GM12878 (cell line): ENCODE measurements at regions not wholly inside any gene's neighbourhood (a gene's known extent, or its start where the extent isn't known, plus 50 kb on each side); places are given as distances from the start of the nearest gene placed in this dataset.

ENCODE experiments used
- ATAC-seq: fragments of 200-7000 bp; cut with Tn5 transposase; 3 replicates; pipeline ENCODE4 v1.9.1; 2020; ENCODE audit warnings: mild to moderate bottlenecking, moderate library complexity
- BruUV-seq: library from RNA; stranded (reverse); fragments of 400-500 nt; replicated peaks from 2 replicates; lab custom pipeline; 2021; lab: Mats Ljungman, UMichigan
- CTCF ChIA-PET: fragments of 300-600 bp; sonication (Branson Sonifier 250); formaldehyde crosslinking; extraction: SDS; loops from one replicate; lab custom pipeline; 2021; ENCODE audit warnings: inconsistent platforms; lab: Yijun Ruan, JAX
- POLR2A ChIA-PET: fragments of 350-600 bp; formaldehyde crosslinking; extraction: SDS; loops from one replicate; lab custom pipeline; 2021; ENCODE audit warnings: inconsistent platforms; lab: Charles Lee
- RAD21 ChIA-PET: fragments of 300-600 bp; sonication (Branson Sonifier 250); formaldehyde crosslinking; loops from one replicate; lab custom pipeline; 2023; ENCODE audit warnings: antibody characterized with exemption; ENCODE audit not compliant: unreplicated experiment; lab: Charles Lee
- SMC1A ChIA-PET: fragments of 300-600 bp; sonication (Branson Sonifier 250); formaldehyde crosslinking; loops from one replicate; lab custom pipeline; 2023; ENCODE audit not compliant: unreplicated experiment, uncharacterized antibody; lab: Charles Lee
- DNase-seq: peaks from one replicate; pipeline ENCODE4 v3.0.0-alpha.2; 2011; ENCODE audit warnings: low read depth, low spot score
- FAIRE-seq: peaks from 3 replicates; lab custom pipeline; 2011; peaks lifted over from hg19 to GRCh38; lab: Jason Lieb, UNC
- H2AFZ ChIP-seq: 2 replicates; pipeline ENCODE4 v1.6.0; 2011; ENCODE audit warnings: low read depth, low read length, control low read depth; ENCODE audit not compliant: control insufficient read depth
- H3K27ac ChIP-seq: 2 replicates; pipeline ENCODE4 v1.5.1; 2011; ENCODE audit warnings: control low read depth; ENCODE audit not compliant: control insufficient read depth, insufficient read depth
- H3K27me3 ChIP-seq, 2 experiments: replicated peaks in 1 of 2; 2 replicates each; pipeline versions ENCODE4 v1.6.0 to v1.6.1; 2011; ENCODE audit warnings: low read length in 1 of 2; ENCODE audit not compliant: control insufficient read depth in 2 of 2, insufficient read depth in 2 of 2
- H3K36me3 ChIP-seq, 2 experiments: 2 replicates each; pipeline ENCODE4 v1.5.1; 2011; ENCODE audit warnings: low read length in 1 of 2; ENCODE audit not compliant: control insufficient read depth in 2 of 2, insufficient read depth in 2 of 2
- H3K4me1 ChIP-seq: 2 replicates; pipeline ENCODE4 v1.6.1; 2011; ENCODE audit warnings: mild to moderate bottlenecking, low read length, moderate library complexity, mixed read lengths; ENCODE audit not compliant: control insufficient read depth, insufficient read depth
- H3K4me2 ChIP-seq: 2 replicates; pipeline ENCODE4 v1.6.0; 2011; ENCODE audit warnings: control low read depth; ENCODE audit not compliant: control insufficient read depth, insufficient read depth
- H3K4me3 ChIP-seq: fragments of 200-600 bp; sonication (generic); 2 replicates; pipeline ENCODE4 v1.5.1; 2016
- H3K79me2 ChIP-seq: 2 replicates; pipeline ENCODE4 v1.6.0; 2011; ENCODE audit warnings: low read length; ENCODE audit not compliant: control insufficient read depth, insufficient read depth
- H3K9ac ChIP-seq: 2 replicates; pipeline ENCODE4 v1.8.0; 2011; ENCODE audit warnings: low read length, control low read depth, mixed read lengths; ENCODE audit not compliant: control insufficient read depth, insufficient read depth
- H3K9me3 ChIP-seq: replicated peaks from 3 replicates; pipeline ENCODE4 v1.5.1; 2011; ENCODE audit warnings: mild to moderate bottlenecking, low read length; ENCODE audit not compliant: control insufficient read depth, insufficient read depth
- H4K20me1 ChIP-seq: 2 replicates; pipeline ENCODE4 v1.6.0; 2011; ENCODE audit not compliant: control insufficient read depth, insufficient read depth
- CBX5 ChIP-seq: sonication (generic); IDR thresholded peaks from 2 replicates; pipeline ENCODE4 v1.6.1; 2016; ENCODE audit warnings: low read depth, moderate library complexity, mild to moderate bottlenecking, inconsistent platforms
- IKZF2 ChIP-seq, 2 experiments: fragments of 450-650 bp; IDR thresholded peaks; 2 replicates each; pipeline ENCODE4 v1.6.1; 2017; ENCODE audit warnings: mild to moderate bottlenecking in 2 of 2, moderate library complexity in 2 of 2
- KAT2A ChIP-seq: conservative IDR thresholded peaks from 2 replicates; pipeline ENCODE4 v1.6.1; 2011; ENCODE audit warnings: low read depth, low read length; ENCODE audit not compliant: control insufficient read depth
- LARP7 ChIP-seq: fragments of 450-650 bp; IDR thresholded peaks from 2 replicates; pipeline ENCODE4 v1.6.1; 2017; ENCODE audit warnings: mild to moderate bottlenecking
- MYC ChIP-seq: IDR thresholded peaks from 2 replicates; pipeline ENCODE4 v1.6.1; 2011; ENCODE audit warnings: mild to moderate bottlenecking, low read length, moderate library complexity, inconsistent platforms; ENCODE audit not compliant: insufficient read depth, insufficient replicate concordance, insufficient read length, severe bottlenecking
- NFXL1 ChIP-seq: fragments of 450-650 bp; IDR thresholded peaks from 2 replicates; pipeline ENCODE4 v1.6.1; 2017; ENCODE audit warnings: antibody characterized with exemption, mild to moderate bottlenecking, borderline replicate concordance
- NR2C2 ChIP-seq: IDR thresholded peaks from 2 replicates; pipeline ENCODE4 v1.6.1; 2011; ENCODE audit warnings: borderline replicate concordance, low read depth; ENCODE audit not compliant: control insufficient read depth, insufficient read length
- RFX5 ChIP-seq: IDR thresholded peaks from 2 replicates; pipeline ENCODE4 v1.6.1; 2011; ENCODE audit warnings: low read depth, low read length, improper control_type of control experiment
- SREBF1 ChIP-seq: IDR thresholded peaks from 2 replicates; pipeline ENCODE4 v1.6.1; 2012; ENCODE audit warnings: mild to moderate bottlenecking, low read length
- SUPT20H ChIP-seq: IDR thresholded peaks from 2 replicates; pipeline ENCODE4 v1.6.1; 2011; ENCODE audit warnings: low read depth, mild to moderate bottlenecking, low read length, moderate library complexity, borderline replicate concordance; ENCODE audit not compliant: control insufficient read depth
- ZSCAN29 ChIP-seq: fragments of 450-650 bp; IDR thresholded peaks from 2 replicates; pipeline ENCODE4 v1.6.1; 2017; ENCODE audit warnings: mild to moderate bottlenecking, moderate library complexity
- WGBS: methylation state at CpG from one replicate; pipeline ENCODE4 v1.1.6; 2016; ENCODE audit warnings: low lambda C conversion rate; ENCODE audit not compliant: insufficient replicate concordance, insufficient coverage; ENCODE audit errors: missing lambda C conversion rate; 5-methylcytosine and 5-hydroxymethylcytosine counted together
- in situ Hi-C: fragments of 300-500 bp; cut with MboI; formaldehyde crosslinking; loops from 9 replicates; pipeline ENCODE4 v1.14.3; 2018; ENCODE audit warnings: mixed read lengths
- intact Hi-C: fragments of 100-400 bp; cut with micrococcal nuclease; formaldehyde crosslinking; loops from one replicate; pipeline ENCODE4 v1.14.2; 2022; ENCODE audit not compliant: unreplicated experiment
- TF ChIP-seq, protein P1 (sequence below): IDR thresholded peaks from 2 replicates; pipeline ENCODE4 v1.6.1; 2011; ENCODE audit warnings: mild to moderate bottlenecking, low read depth, low read length, moderate library complexity; ENCODE audit not compliant: insufficient replicate concordance
- TF ChIP-seq, protein P2 (sequence below): fragments of 450-650 bp; IDR thresholded peaks from 2 replicates; pipeline ENCODE4 v1.6.1; 2017; ENCODE audit warnings: antibody characterized with exemption, mild to moderate bottlenecking, moderate library complexity

DNA sequence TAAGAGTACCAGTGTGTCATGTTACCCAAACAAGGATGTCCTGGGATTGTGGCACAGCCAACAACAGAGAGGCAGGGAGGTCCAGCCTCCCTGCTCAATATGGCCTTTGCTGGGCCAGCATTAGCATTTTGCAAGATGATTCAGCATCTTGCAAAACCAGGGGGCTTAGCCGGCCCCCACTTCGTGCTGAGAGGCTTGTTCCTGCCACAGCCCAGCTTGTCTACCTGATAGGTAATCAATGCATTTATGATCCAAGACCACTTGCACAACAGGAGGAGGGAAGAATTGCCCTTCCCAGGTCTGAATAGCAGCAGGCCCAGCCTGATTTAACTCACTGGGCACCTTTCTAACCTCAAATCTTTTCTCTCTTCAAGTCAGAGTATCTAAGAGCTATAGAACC lies 189.0 kb upstream of the SYT13 start:
- no peak overlapping the region for H2AFZ ChIP-seq
- ChIA-PET POLR2A (no interaction called here), SMC1A (no interaction called here), RAD21 (no interaction called here), CTCF (interaction anchor here (0.7 kb wide), 1 partner anchor 31 kb away, joined by 3 read pairs; no protein-coding TSS in a partner anchor)
- in situ Hi-C loops (no loop called here), intact Hi-C loops (no loop called here)
- WGBS: 14% methylated on average over 2 of the region's 2 CpGs
- no peak for TF ChIP-seq MYC
- TF ChIP-seq CBX5: no peak
- no peak for TF ChIP-seq NR2C2
- TF ChIP-seq NFXL1: no peak
- no peak for TF ChIP-seq SREBF1
- no peak for TF ChIP-seq RFX5
- TF ChIP-seq, protein P1, sequence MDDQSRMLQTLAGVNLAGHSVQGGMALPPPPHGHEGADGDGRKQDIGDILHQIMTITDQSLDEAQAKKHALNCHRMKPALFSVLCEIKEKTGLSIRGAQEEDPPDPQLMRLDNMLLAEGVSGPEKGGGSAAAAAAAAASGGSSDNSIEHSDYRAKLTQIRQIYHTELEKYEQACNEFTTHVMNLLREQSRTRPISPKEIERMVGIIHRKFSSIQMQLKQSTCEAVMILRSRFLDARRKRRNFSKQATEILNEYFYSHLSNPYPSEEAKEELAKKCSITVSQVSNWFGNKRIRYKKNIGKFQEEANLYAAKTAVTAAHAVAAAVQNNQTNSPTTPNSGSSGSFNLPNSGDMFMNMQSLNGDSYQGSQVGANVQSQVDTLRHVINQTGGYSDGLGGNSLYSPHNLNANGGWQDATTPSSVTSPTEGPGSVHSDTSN: no peak
- no peak for TF ChIP-seq ZSCAN29
- TF ChIP-seq LARP7: no peak
- TF ChIP-seq IKZF2 (IDR thresholded peaks at IDR 0.05): no peak
- TF ChIP-seq, protein P2, sequence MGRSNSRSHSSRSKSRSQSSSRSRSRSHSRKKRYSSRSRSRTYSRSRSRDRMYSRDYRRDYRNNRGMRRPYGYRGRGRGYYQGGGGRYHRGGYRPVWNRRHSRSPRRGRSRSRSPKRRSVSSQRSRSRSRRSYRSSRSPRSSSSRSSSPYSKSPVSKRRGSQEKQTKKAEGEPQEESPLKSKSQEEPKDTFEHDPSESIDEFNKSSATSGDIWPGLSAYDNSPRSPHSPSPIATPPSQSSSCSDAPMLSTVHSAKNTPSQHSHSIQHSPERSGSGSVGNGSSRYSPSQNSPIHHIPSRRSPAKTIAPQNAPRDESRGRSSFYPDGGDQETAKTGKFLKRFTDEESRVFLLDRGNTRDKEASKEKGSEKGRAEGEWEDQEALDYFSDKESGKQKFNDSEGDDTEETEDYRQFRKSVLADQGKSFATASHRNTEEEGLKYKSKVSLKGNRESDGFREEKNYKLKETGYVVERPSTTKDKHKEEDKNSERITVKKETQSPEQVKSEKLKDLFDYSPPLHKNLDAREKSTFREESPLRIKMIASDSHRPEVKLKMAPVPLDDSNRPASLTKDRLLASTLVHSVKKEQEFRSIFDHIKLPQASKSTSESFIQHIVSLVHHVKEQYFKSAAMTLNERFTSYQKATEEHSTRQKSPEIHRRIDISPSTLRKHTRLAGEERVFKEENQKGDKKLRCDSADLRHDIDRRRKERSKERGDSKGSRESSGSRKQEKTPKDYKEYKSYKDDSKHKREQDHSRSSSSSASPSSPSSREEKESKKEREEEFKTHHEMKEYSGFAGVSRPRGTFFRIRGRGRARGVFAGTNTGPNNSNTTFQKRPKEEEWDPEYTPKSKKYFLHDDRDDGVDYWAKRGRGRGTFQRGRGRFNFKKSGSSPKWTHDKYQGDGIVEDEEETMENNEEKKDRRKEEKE: no peak
- no peak for TF ChIP-seq KAT2A
- TF ChIP-seq SUPT20H: no peak
- no peak for FAIRE-seq
- no peak for DNase-seq
- ATAC-seq: no peak
- BruUV-seq: no TSS peak
- H3K79me2 ChIP-seq: no peaks in the 10 kb centered on the region
- H3K9ac ChIP-seq: no peak overlapping the region
- H3K4me2 ChIP-seq: no peak overlapping the region
- no peak overlapping the region for H3K4me3 ChIP-seq
- no peaks in the 10 kb centered on the region for H3K9me3 ChIP-seq
- H3K27me3 ChIP-seq: peaks cover 0 to 2% of the 10 kb centered on the region in 2 experiments; a peak in 3 of 4 replicates
- H4K20me1 ChIP-seq: no peaks in the 10 kb centered on the region
- no peak overlapping the region for H3K27ac ChIP-seq
- no peaks in the 10 kb centered on the region for H3K4me1 ChIP-seq
- no peaks in the 10 kb centered on the region for H3K36me3 ChIP-seq
